GM18858 (cell line): ENCODE measurements at regions not wholly inside any gene's neighbourhood (a gene's known extent, or its start where the extent isn't known, plus 50 kb on each side); places are given as distances from the start of the nearest gene placed in this dataset.

Experiments used
- ATAC-seq: cut with Tn5 transposase; IDR thresholded peaks from one replicate; pipeline ENCODE4 v1.9.1; 2021; ENCODE audit not compliant: unreplicated experiment

DNA sequence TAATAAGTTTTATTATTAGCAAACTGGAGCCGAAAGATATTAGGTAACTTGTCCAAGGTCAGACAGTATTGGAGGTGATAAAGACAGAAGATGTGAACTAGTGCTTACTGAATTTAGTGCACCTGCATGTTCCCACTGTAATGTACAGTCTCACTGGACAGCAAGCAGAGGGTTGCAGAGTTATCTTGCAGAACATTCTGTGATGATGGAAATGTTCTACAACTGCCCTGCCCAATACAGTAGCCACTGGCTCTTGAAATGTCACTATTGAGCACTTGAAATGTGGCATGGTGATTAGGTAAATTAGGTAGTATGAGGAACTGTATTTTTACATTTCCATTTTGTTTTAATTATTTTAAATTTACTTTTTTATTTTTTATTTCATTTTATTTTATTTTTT is 356.6 kb downstream of the EPHA4 start:
- ATAC-seq = no peak

DNA sequence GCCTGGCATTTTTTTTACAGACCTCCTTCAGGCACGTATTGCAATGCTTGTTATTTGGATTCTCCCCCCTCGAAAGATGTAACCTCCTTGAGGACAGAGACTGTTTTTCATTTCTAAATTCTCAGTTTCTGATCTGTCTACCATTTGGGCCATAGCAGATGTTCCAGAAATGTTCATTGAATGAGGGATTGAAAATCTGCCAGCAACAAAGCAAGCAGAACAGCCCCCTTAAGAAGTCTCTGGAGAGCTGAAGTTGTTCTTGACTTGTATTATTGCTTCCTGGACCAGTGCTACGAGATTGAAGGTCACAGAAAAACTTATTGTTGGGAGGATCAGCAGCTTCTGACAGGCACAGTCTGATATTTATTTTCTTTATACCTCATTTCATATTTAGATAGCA is 355.5 kb downstream of the EPHA4 start:
- ATAC-seq = no peak

DNA sequence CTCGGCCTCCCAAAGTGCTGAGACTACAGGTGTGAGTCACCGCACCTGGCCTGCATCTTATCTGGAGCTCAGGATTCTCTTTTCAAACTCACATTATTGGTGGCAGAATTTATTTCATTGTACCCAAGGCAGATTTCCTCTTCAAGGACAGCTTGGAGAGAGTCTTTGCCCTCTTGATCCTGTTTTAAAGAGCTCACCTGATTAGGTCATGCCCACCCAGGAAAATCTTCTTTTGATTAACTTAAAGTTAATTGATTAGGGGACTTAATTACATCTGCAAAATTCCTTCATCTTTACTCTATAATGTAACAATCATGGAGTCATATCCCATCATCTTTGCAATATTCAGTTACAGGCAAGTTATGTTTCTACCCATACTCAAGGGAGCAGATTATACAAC is 346.4 kb downstream of the EPHA4 start:
- ATAC-seq = no peak

- ATAC-seq = no peak
Observed at GRCh38 chr2:221228214-221228769, 343.8 kb downstream of the EPHA4 start.

DNA sequence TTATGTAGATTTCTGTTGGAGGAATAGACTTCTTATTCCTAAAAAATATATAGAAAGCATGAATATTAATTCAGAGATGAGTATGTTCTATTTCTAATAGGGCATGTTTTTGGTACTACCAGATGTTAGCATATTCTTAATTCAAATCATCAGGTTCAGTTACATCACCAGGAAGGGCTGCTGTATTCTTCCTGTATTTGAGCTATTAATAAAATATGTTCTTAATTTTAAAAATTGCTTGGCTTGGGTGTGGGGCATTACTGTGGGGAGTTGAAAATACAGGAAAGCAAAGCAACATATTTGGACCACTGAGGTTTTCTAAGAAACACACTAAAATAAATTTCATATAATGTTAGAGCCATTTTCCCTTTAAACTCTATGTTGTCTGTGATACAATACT is 343.0 kb downstream of the EPHA4 start:
- ATAC-seq = no peak

- no peak for ATAC-seq
Observed at GRCh38 chr2:221231511-221231910, 340.6 kb downstream of the EPHA4 start.

DNA sequence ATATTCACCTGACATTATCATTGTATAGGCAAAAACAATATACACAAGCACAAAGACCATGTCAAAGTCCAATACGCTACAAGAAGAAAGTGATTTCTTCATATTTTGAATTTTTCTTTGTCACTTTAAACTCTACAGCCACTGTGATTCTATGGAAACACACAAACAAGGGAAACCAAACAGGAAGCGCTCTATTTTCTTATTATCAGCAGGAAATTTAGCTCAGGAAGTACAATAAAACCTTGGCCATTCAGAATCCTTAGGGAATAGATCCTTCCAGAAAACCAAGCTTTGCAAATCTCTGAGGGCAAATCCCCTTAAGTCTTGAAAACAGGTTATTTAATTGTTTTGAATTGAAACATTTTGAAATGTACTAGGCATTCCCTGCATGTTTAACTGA is 336.2 kb downstream of the EPHA4 start:
- no peak for ATAC-seq

DNA sequence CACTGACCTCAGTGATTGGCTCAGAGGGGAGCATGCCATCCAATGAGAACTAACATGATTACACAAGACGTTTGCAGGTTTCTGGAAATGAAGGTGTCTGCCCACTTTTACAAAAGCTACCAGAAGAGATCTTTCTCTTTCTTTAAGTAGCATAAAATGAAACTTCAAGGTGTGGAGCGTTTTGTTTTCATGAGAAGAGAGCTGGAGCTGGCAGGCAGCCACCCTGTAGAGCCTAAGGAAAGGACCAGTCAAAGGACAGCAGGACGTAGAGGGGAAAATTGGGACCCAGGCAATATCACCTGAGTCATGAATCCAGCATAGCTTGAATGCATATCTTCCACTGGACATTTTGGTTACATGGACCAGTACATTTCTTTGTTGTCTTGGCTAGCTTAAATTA is 331.0 kb downstream of the EPHA4 start:
- no peak for ATAC-seq

DNA sequence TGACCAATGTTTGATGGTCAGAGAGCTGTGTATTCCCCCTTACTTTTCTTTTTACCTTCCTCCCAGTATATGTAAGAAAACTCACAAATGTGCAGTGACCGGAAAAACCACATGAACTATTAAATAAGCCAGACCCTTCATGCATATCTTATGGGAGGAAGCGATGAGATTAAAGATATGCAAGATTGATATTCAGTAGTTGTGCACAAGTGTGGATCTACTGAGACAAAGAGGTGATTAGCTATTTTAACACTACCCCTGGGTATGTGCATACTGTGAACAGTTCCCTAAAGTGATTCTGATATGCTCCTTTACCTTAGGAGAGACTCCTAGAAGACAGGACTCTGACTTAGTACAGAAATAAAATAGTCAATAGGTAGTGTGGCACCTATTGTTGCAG is 328.3 kb downstream of the EPHA4 start:
- ATAC-seq = no peak

GRCh38 chr2:221245045-221245444 is 327.1 kb downstream of the EPHA4 start:
- ATAC-seq = no peak

GRCh38 chr2:221245772-221246171 is 326.3 kb downstream of the EPHA4 start:
- ATAC-seq = no peak

- ATAC-seq = no peak
Observed at GRCh38 chr2:221254299-221254698, 317.8 kb downstream of the EPHA4 start.

DNA sequence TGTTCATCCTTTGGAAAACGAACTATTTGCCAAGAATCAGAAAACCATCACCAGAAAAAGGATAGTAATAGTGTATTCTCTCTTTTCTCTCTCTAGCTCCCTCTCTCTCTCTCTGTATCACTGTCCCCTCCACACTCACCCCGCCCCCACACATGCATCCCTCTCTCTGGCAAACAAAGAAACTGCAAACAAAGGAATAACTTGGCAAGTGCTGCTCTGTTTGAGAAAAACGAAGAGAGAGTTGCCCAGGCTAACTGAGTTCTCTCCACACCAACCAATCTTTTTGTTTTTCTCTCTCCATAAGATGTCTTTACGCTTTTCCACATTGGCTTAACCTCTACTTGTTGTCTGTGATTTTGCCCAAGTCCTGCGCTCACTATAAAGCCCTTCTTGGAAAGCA is 316.2 kb downstream of the EPHA4 start:
- ATAC-seq = no peak

GRCh38 chr2:221258464-221258863 is 313.6 kb downstream of the EPHA4 start:
- ATAC-seq = no peak

DNA sequence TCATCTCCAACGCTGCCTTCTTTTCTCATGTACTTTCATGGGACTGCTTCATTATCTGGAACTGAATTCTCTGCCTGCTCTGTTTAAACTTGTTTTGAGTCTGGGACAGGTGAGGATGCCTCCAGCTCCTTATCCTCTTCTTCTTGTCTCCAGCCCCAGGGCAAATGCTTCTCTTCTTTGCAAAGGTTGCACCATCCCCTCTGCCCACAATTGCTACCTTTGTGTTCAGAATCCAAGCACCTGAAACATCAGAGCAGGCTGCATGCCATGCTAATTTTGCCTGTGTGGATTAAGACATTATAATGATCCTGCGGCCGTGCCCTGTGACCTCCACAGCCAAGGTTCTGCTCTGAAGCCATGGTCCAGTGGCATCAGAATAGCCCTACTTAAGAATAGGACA is 309.5 kb downstream of the EPHA4 start:
- no peak for ATAC-seq

- ATAC-seq = no peak
Observed at GRCh38 chr2:221263573-221263972, 308.5 kb downstream of the EPHA4 start.

- no peak for ATAC-seq
Observed at GRCh38 chr2:221264318-221264717, 307.8 kb downstream of the EPHA4 start.

DNA sequence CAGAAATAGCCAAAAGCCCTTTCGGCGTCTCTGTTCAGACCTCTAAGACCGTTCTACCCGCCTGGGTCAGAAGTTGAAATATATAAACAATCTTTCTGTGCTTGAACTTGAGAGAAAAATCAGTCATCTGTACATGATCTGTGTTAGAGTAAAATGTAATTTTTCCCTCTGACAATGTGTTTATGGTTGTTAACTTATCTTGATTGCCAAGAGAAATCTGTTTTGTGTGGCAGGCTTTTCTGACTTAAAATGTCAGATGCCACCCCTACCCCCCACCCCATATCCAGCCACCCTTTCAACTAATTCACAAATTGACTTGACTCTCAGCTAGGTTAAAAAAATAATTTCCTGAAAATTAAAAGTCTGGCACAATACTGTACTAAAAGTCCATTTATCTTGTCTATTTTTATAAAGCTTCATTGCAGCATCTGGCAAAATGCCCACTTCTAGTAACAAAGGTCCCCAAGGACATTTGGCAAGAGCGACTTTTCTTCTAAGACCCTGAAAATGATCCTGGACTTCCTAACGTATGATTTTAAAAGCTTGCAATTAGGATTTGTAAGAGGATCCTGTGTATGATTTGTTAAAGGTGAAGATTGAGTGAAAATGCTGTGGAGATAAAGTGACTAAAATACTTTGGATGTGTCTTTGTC is 304.2 kb downstream of the EPHA4 start:
- no peak for ATAC-seq

DNA sequence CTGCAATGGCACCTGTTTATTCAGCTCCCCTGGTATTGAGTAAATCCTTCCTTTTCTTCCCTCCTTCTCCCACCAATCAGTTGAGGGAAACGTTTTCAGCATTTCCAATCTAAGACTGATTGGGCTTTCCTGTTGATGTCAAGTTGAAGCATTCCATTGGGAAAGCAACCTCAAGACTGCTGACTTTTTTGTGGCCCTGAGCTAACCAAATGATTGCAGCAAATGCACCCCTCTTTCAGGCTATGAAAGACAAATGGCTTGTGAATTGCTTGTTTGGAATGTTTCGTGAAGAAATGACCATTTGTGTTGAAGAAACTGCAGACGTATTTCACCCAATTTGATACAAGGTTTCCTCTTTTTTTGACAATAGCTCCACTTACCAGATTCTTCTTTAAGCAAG is 303.5 kb downstream of the EPHA4 start:
- ATAC-seq = no peak

DNA sequence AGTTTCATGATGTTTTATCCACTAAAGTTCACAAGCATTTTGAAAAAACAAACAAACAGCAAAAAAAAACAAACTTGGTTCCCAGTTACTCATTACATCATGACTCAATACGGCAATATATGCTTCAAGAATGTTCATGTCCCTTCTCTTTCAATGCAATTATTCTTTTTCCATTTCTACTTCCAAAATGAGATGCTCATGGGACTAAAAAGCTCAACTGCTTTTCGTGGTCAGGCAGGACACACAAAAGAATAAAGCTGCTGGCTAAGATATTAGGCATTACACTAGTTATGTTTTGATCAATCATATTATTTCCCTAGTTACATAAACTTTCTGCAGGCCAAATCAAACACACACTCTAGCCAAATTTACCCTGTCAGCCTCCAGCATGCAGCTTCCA is 301.3 kb downstream of the EPHA4 start:
- no peak for ATAC-seq

DNA sequence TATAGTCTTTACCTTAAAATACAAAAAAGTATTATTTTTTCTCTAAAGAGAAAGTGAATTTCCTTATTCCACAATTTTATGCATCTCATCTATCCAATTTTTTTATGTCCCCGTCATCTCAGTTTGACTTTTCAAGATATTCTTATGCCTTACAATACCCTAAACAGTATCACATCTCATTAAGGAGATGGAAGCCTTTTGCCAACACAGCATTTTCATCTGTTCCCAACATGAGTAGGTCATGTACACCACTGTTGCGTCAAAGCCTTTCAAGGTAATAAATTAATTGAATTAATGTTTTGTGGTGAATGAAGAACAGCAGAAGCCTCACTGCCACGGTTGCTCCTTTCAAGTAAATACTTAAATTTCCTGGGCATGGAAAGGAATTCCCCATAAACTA is 299.4 kb downstream of the EPHA4 start:
- ATAC-seq = no peak

- ATAC-seq = no peak
Observed at GRCh38 chr2:221276033-221276432, 296.1 kb downstream of the EPHA4 start.

GRCh38 chr2:221276601-221277000 is 295.5 kb downstream of the EPHA4 start:
- no peak for ATAC-seq
